H9 (cell line): ENCODE measurements at regions not wholly inside any gene's neighbourhood (a gene's known extent, or its start where the extent isn't known, plus 50 kb on each side); places are given as distances from the start of the nearest gene placed in this dataset.

Source experiments
- DNase-seq: peaks from one replicate; pipeline ENCODE4 v3.0.0-alpha.2; 2017
- H2AFZ ChIP-seq: one replicate; pipeline ENCODE4 v1.6.1; 2013; ENCODE audit warnings: mild to moderate bottlenecking, low read length, control low read depth, moderate library complexity
- H2AK5ac ChIP-seq: 2 replicates; pipeline ENCODE4 v1.6.1; 2013; ENCODE audit warnings: low read length, control low read depth, mixed read lengths; ENCODE audit not compliant: insufficient read length
- H2BK120ac ChIP-seq: one replicate; pipeline ENCODE4 v1.6.1; 2013; ENCODE audit warnings: low read depth, mild to moderate bottlenecking, low read length, control low read depth, inconsistent platforms; ENCODE audit not compliant: poor library complexity, severe bottlenecking
- H2BK12ac ChIP-seq: 2 replicates; pipeline ENCODE4 v1.6.1; 2013; ENCODE audit warnings: low read length, control low read depth, mixed read lengths, low read depth; ENCODE audit not compliant: insufficient read length
- H2BK15ac ChIP-seq: 2 replicates; pipeline ENCODE4 v1.6.1; 2013; ENCODE audit warnings: low read depth, low read length, control low read depth
- H2BK20ac ChIP-seq: one replicate; pipeline ENCODE4 v1.6.1; 2013; ENCODE audit warnings: low read depth, mild to moderate bottlenecking, low read length, control low read depth, inconsistent platforms; ENCODE audit not compliant: poor library complexity, severe bottlenecking
- H2BK5ac ChIP-seq: 2 replicates; pipeline ENCODE4 v1.6.1; 2013; ENCODE audit warnings: low read length, control low read depth, mixed read lengths; ENCODE audit not compliant: insufficient read length
- H3K14ac ChIP-seq: 2 replicates; pipeline ENCODE4 v1.6.1; 2013; ENCODE audit warnings: low read length, control low read depth; ENCODE audit not compliant: insufficient read depth
- H3K18ac ChIP-seq: 2 replicates; pipeline ENCODE4 v1.6.1; 2013; ENCODE audit warnings: low read depth, mild to moderate bottlenecking, mixed read lengths, low read length, control low read depth; ENCODE audit not compliant: insufficient read length
- H3K23ac ChIP-seq: 2 replicates; pipeline ENCODE4 v1.6.1; 2013; ENCODE audit warnings: low read length, control low read depth, mixed read lengths, low read depth; ENCODE audit not compliant: insufficient read length
- H3K23me2 ChIP-seq: 2 replicates; pipeline ENCODE4 v1.6.1; 2013; ENCODE audit warnings: low read depth, mild to moderate bottlenecking, mixed read lengths, low read length, control low read depth; ENCODE audit not compliant: insufficient read length, poor library complexity, severe bottlenecking
- H3K27ac ChIP-seq: 2 replicates; pipeline ENCODE4 v1.5.1; 2013; ENCODE audit warnings: low read length, control low read depth, mixed read lengths, low read depth; ENCODE audit not compliant: insufficient read length
- H3K27me3 ChIP-seq: 2 replicates; pipeline ENCODE4 v1.6.1; 2013; ENCODE audit warnings: low read length, control low read depth, inconsistent platforms; ENCODE audit not compliant: insufficient read depth
- H3K4ac ChIP-seq: 2 replicates; pipeline ENCODE4 v1.6.1; 2013; ENCODE audit warnings: low read depth, mild to moderate bottlenecking, control low read depth, inconsistent platforms, low read length, moderate library complexity
- H3K4me1 ChIP-seq: 2 replicates; pipeline ENCODE4 v1.6.1; 2013; ENCODE audit warnings: low read length, control low read depth, inconsistent platforms; ENCODE audit not compliant: insufficient read depth
- H3K4me2 ChIP-seq: 2 replicates; pipeline ENCODE4 v1.6.1; 2013; ENCODE audit warnings: low read length, control low read depth, mixed read lengths; ENCODE audit not compliant: insufficient read length, insufficient read depth
- H3K56ac ChIP-seq: 2 replicates; pipeline ENCODE4 v1.6.1; 2013; ENCODE audit warnings: low read depth, mild to moderate bottlenecking, mixed read lengths, low read length, control low read depth; ENCODE audit not compliant: insufficient read length
- H3K79me1 ChIP-seq: 2 replicates; pipeline ENCODE4 v1.6.1; 2013; ENCODE audit warnings: low read depth, mild to moderate bottlenecking, moderate library complexity, low read length, control low read depth, inconsistent platforms; ENCODE audit not compliant: insufficient read depth, poor library complexity, severe bottlenecking
- H3K79me2 ChIP-seq: 2 replicates; pipeline ENCODE4 v1.6.1; 2013; ENCODE audit warnings: low read length, control low read depth, inconsistent platforms; ENCODE audit not compliant: insufficient read depth
- H3K9ac ChIP-seq: 2 replicates; pipeline ENCODE4 v1.6.1; 2013; ENCODE audit warnings: low read length, control low read depth, mixed read lengths; ENCODE audit not compliant: insufficient read length; ENCODE audit errors: extremely low read depth
- H3K9me3 ChIP-seq: one replicate; pipeline ENCODE4 v1.6.1; 2013; ENCODE audit warnings: low read depth, low read length, inconsistent platforms; ENCODE audit not compliant: control insufficient read depth
- H3T11ph ChIP-seq: one replicate; pipeline ENCODE4 v1.6.1; 2013; ENCODE audit warnings: mild to moderate bottlenecking, low read length, control low read depth, inconsistent platforms
- H4K20me1 ChIP-seq: one replicate; pipeline ENCODE4 v1.6.1; 2013; ENCODE audit not compliant: control insufficient read depth, insufficient read length, insufficient read depth
- H4K5ac ChIP-seq: 2 replicates; pipeline ENCODE4 v1.6.1; 2013; ENCODE audit warnings: low read depth, mild to moderate bottlenecking, mixed read lengths, low read length, control low read depth; ENCODE audit not compliant: insufficient read length
- H4K8ac ChIP-seq: replicated peaks from 2 replicates; pipeline ENCODE4 v1.6.1; 2013; ENCODE audit warnings: low read length, control low read depth, mixed read lengths, low read depth; ENCODE audit not compliant: insufficient read length
- H4K91ac ChIP-seq: 2 replicates; pipeline ENCODE4 v1.6.1; 2013; ENCODE audit warnings: low read depth, mild to moderate bottlenecking, moderate library complexity, mixed read lengths, low read length, control low read depth; ENCODE audit not compliant: insufficient read length
- H3K27ac Mint-ChIP-seq, 3 experiments: 2 replicates in 2 of 3; 3 replicates in 1 of 3; pipeline ENCODE4 v1.8.0; 2020 to 2021; ENCODE audit warnings: mixed read lengths in 3 of 3, mild to moderate bottlenecking in 1 of 3, moderate library complexity in 1 of 3
- H3K27me3 Mint-ChIP-seq: 2 replicates; pipeline ENCODE4 v1.8.0; 2021; ENCODE audit warnings: low read depth, mild to moderate bottlenecking, moderate library complexity, mixed read lengths
- H3K36me3 Mint-ChIP-seq, 3 experiments: 2 replicates in 2 of 3; 3 replicates in 1 of 3; pipeline ENCODE4 v1.8.0; 2020 to 2021; ENCODE audit warnings: low read depth in 3 of 3, mixed read lengths in 3 of 3; ENCODE audit not compliant: insufficient read depth in 1 of 3
- H3K4me1 Mint-ChIP-seq, 2 experiments: 2 replicates each; pipeline ENCODE4 v1.8.0; 2020; ENCODE audit warnings: mixed read lengths in 2 of 2
- H3K4me3 Mint-ChIP-seq, 2 experiments: 2 replicates in 1 of 2; 3 replicates in 1 of 2; pipeline ENCODE4 v1.8.0; 2020 to 2021; ENCODE audit warnings: mild to moderate bottlenecking in 2 of 2, mixed read lengths in 2 of 2, moderate library complexity in 1 of 2
- H3K9me3 Mint-ChIP-seq, 2 experiments: 2 replicates in 1 of 2; 3 replicates in 1 of 2; pipeline ENCODE4 v1.8.0; 2020; ENCODE audit warnings: mild to moderate bottlenecking in 2 of 2, mixed read lengths in 2 of 2, moderate library complexity in 1 of 2
- CTCF ChIP-seq: fragments of 200-600 bp; sonication (generic); conservative IDR thresholded peaks from 3 replicates; pipeline ENCODE4 v1.8.0; 2021; ENCODE audit warnings: antibody characterized with exemption, mild to moderate bottlenecking
- WGBS: extraction: QIAGEN DNeasy Blood & Tissue Kit; methylation state at CpG from one replicate; pipeline ENCODE4 v1.1.7; 2013; ENCODE audit warnings: missing lambda C conversion rate, low lambda C conversion rate, mixed read lengths; ENCODE audit not compliant: insufficient read length; ENCODE audit errors: extremely low coverage; 5-methylcytosine and 5-hydroxymethylcytosine counted together

- Histone ChIP-seq H4K8ac (no peak overlapping the region), H3K18ac (no peak overlapping the region), H3K23me2 (no peaks in the 10 kb centered on the region), H4K20me1 (no peaks in the 10 kb centered on the region), H3K56ac (no peak overlapping the region), H3K23ac (no peak overlapping the region), H4K91ac (no peak overlapping the region), H3K79me1 (no peaks in the 10 kb centered on the region), H2BK20ac (no peak overlapping the region), H3K27ac (no peak overlapping the region), H2BK15ac (no peak overlapping the region), H3K4me2 (no peak overlapping the region), H3K4me1 (peaks cover 11% of the 10 kb centered on the region), H3K14ac (no peak overlapping the region), H3K9ac (no peak overlapping the region), H4K5ac (no peak overlapping the region), H2BK12ac (no peak overlapping the region), H3K9me3 (no peaks in the 10 kb centered on the region), H3K4ac (no peak overlapping the region), H2BK5ac (no peak overlapping the region), H2AFZ (no peak overlapping the region), H3K79me2 (no peaks in the 10 kb centered on the region), H3K27me3 (no peaks in the 10 kb centered on the region), H2AK5ac (no peak overlapping the region), H2BK120ac (no peak overlapping the region), H3T11ph (no peak overlapping the region)
- H3K4me3 Mint-ChIP-seq, result peak overlapping the region in 1 of 2 experiments; percentile 33; a peak in 3 of 5 replicates
- peak; percentile 45 for DNase-seq
- WGBS, result no CpG with 5 or more reads among the region's 12 CpGs
- peaks cover 36 to 45% of the 10 kb centered on the region in 2 experiments for H3K4me1 Mint-ChIP-seq
- H3K9me3 Mint-ChIP-seq, result peaks cover 3% of the 10 kb centered on the region in 2 experiments; a peak in 2 of 5 replicates
- H3K27ac Mint-ChIP-seq, result peak overlapping the region; percentile 51 to 88 (median 73); a peak in 6 of 7 replicates
- no peaks in the 10 kb centered on the region; a peak in 1 of 7 replicates for H3K36me3 Mint-ChIP-seq
- no peaks in the 10 kb centered on the region for H3K27me3 Mint-ChIP-seq
- TF ChIP-seq CTCF, result no peak
Measured at GRCh38 chr5:158313027-158313732, 454.2 kb upstream of the CLINT1 start.
